H1 (cell line): ENCODE measurements at regions not wholly inside any gene's neighbourhood (a gene's known extent, or its start where the extent isn't known, plus 50 kb on each side); places are given as distances from the start of the nearest gene placed in this dataset.

ENCODE experiments used
- CTCF ChIA-PET: fragments of 300-600 bp; sonication (Branson Sonifier 250); formaldehyde crosslinking; loops from one replicate; lab custom pipeline; 2021; ENCODE audit not compliant: partially characterized antibody; lab: Charles Lee
- POLR2A ChIA-PET: fragments of 300-600 bp; sonication (Branson Sonifier 250); formaldehyde crosslinking; loops from one replicate; lab custom pipeline; 2021; ENCODE audit warnings: inconsistent platforms; ENCODE audit not compliant: partially characterized antibody; lab: Charles Lee
- DNase-seq, 2 experiments: peaks; one replicate each; pipeline versions ENCODE4 v3.0.0 to v3.0.0-alpha.2; 2010 to 2022; ENCODE audit warnings: low spot score in 2 of 2, low read depth in 1 of 2, mixed read lengths in 1 of 2
- FAIRE-seq: peaks from 2 replicates; lab custom pipeline; 2011; peaks lifted over from hg19 to GRCh38; lab: Jason Lieb, UNC
- H2AFZ ChIP-seq: 2 replicates; pipeline ENCODE4 v1.8.1; 2012; ENCODE audit warnings: low read length, inconsistent platforms
- H2AK5ac ChIP-seq: 2 replicates; pipeline ENCODE4 v1.6.1; 2013; ENCODE audit warnings: low read depth, low read length
- H2BK120ac ChIP-seq: replicated peaks from 2 replicates; pipeline ENCODE3; 2013; ENCODE audit warnings: low read depth, low read length, inconsistent platforms
- H2BK12ac ChIP-seq: 2 replicates; pipeline ENCODE4 v1.6.1; 2013; ENCODE audit warnings: low read depth, low read length
- H2BK15ac ChIP-seq: 2 replicates; pipeline ENCODE4 v1.6.1; 2013; ENCODE audit warnings: low read length
- H2BK20ac ChIP-seq: 2 replicates; pipeline ENCODE4 v1.6.1; 2013; ENCODE audit warnings: low read length
- H2BK5ac ChIP-seq: 2 replicates; pipeline ENCODE4 v1.6.1; 2013; ENCODE audit warnings: low read depth, low read length
- H3K14ac ChIP-seq: 2 replicates; pipeline ENCODE4 v1.6.1; 2013; ENCODE audit warnings: inconsistent platforms; ENCODE audit not compliant: insufficient read length
- H3K18ac ChIP-seq: 2 replicates; pipeline ENCODE4 v1.6.1; 2013; ENCODE audit warnings: low read length; ENCODE audit errors: extremely low read depth
- H3K23ac ChIP-seq: 2 replicates; pipeline ENCODE4 v1.6.1; 2013; ENCODE audit warnings: inconsistent platforms; ENCODE audit not compliant: insufficient read length
- H3K23me2 ChIP-seq: 2 replicates; pipeline ENCODE4 v1.6.1; 2013; ENCODE audit warnings: low read depth, low read length
- H3K27ac ChIP-seq: 2 replicates; pipeline ENCODE4 v1.6.1; 2011; ENCODE audit warnings: low read depth, low read length, inconsistent platforms
- H3K27me3 ChIP-seq, 4 experiments: replicated peaks in 1 of 4; 1 replicate in 1 of 4; 2 replicates in 3 of 4; pipeline versions ENCODE4 v1.6.1 to v1.8.1; 2011 to 2013; ENCODE audit warnings: low read length in 3 of 4, mild to moderate bottlenecking in 3 of 4, inconsistent platforms in 2 of 4, mixed read lengths in 2 of 4, moderate library complexity in 1 of 4; ENCODE audit not compliant: control insufficient read depth in 3 of 4, insufficient read depth in 3 of 4; ENCODE audit errors: extremely low read depth in 1 of 4
- H3K36me3 ChIP-seq, 4 experiments: 2 replicates each; pipeline versions ENCODE4 v1.6.1 to v1.8.1; 2011 to 2013; ENCODE audit warnings: mild to moderate bottlenecking in 4 of 4, low read length in 3 of 4, moderate library complexity in 2 of 4, control low read depth in 1 of 4, inconsistent platforms in 1 of 4; ENCODE audit not compliant: insufficient read depth in 4 of 4, control insufficient read depth in 2 of 4
- H3K4ac ChIP-seq: replicated peaks from 2 replicates; pipeline ENCODE3; 2013; ENCODE audit warnings: low read length, low read depth, mixed read lengths, inconsistent platforms; ENCODE audit not compliant: insufficient read length
- H3K4me1 ChIP-seq, 4 experiments: replicated peaks in 1 of 4; 1 replicate in 1 of 4; 2 replicates in 3 of 4; pipeline versions ENCODE4 v1.6.1 to v1.8.1; 2011 to 2013; ENCODE audit warnings: low read length in 3 of 4, inconsistent platforms in 2 of 4, mixed read lengths in 1 of 4; ENCODE audit not compliant: insufficient read depth in 4 of 4, control insufficient read depth in 3 of 4
- H3K4me2 ChIP-seq, 2 experiments: 2 replicates each; pipeline versions ENCODE4 v1.6.1 to v1.8.1; 2011 to 2013; ENCODE audit warnings: low read depth in 2 of 2, low read length in 2 of 2, control low read depth in 1 of 2, inconsistent platforms in 1 of 2, mild to moderate bottlenecking in 1 of 2; ENCODE audit not compliant: insufficient read depth in 1 of 2
- H3K4me3 ChIP-seq, 4 experiments: fragments of 200-600, 300-600 bp in 1 of 4; sonication (generic), shearing (Covaris generic), sonication (Bioruptor Twin) in 1 of 4; 2 replicates each; pipeline versions ENCODE4 v1.5.1 to v1.8.1; 2011 to 2016; ENCODE audit warnings: low read length in 4 of 4, low read depth in 3 of 4, control low read depth in 2 of 4, inconsistent platforms in 2 of 4, mild to moderate bottlenecking in 2 of 4, mixed read lengths in 1 of 4, moderate library complexity in 1 of 4; ENCODE audit not compliant: insufficient read depth in 2 of 4; ENCODE audit errors: extremely low read depth in 1 of 4
- H3K56ac ChIP-seq: replicated peaks from 2 replicates; pipeline ENCODE3; 2013; ENCODE audit warnings: low read depth, mild to moderate bottlenecking, mixed read lengths, low read length, inconsistent platforms; ENCODE audit not compliant: insufficient read length
- H3K79me1 ChIP-seq: 2 replicates; pipeline ENCODE4 v1.6.1; 2013; ENCODE audit warnings: low read depth, low read length, control low read depth
- H3K79me2 ChIP-seq, 2 experiments: 2 replicates each; pipeline versions ENCODE4 v1.6.1 to v1.8.1; 2012 to 2013; ENCODE audit warnings: low read length in 2 of 2, mild to moderate bottlenecking in 2 of 2, inconsistent platforms in 1 of 2; ENCODE audit not compliant: insufficient read depth in 2 of 2, control insufficient read depth in 1 of 2
- H3K9ac ChIP-seq, 4 experiments: replicated peaks in 1 of 4; 1 replicate in 1 of 4; 2 replicates in 3 of 4; pipeline versions ENCODE4 v1.6.1 to v1.8.1; 2011 to 2013; ENCODE audit warnings: low read depth in 3 of 4, low read length in 3 of 4, control low read depth in 2 of 4, mild to moderate bottlenecking in 2 of 4, moderate library complexity in 2 of 4, inconsistent platforms in 1 of 4; ENCODE audit errors: extremely low read depth in 1 of 4
- H3K9me3 ChIP-seq, 2 experiments: 2 replicates each; pipeline versions ENCODE4 v1.6.1 to v1.8.1; 2012 to 2013; ENCODE audit warnings: mild to moderate bottlenecking in 2 of 2, moderate library complexity in 2 of 2, control low read depth in 1 of 2, inconsistent platforms in 1 of 2, low read depth in 1 of 2, low read length in 1 of 2, mixed read lengths in 1 of 2; ENCODE audit not compliant: insufficient read depth in 2 of 2
- H4K20me1 ChIP-seq, 2 experiments: replicated peaks in 1 of 2; 2 replicates each; pipeline versions ENCODE3 to v1.8.1; 2011 to 2013; ENCODE audit warnings: inconsistent platforms in 2 of 2, low read length in 2 of 2, mild to moderate bottlenecking in 1 of 2; ENCODE audit not compliant: insufficient read depth in 2 of 2, control insufficient read depth in 1 of 2
- H4K5ac ChIP-seq: 2 replicates; pipeline ENCODE4 v1.6.1; 2013; ENCODE audit warnings: low read length, low read depth, mixed read lengths, inconsistent platforms; ENCODE audit not compliant: insufficient read length
- H4K8ac ChIP-seq: 2 replicates; pipeline ENCODE4 v1.8.0; 2013; ENCODE audit warnings: mild to moderate bottlenecking, moderate library complexity, low read length, inconsistent platforms; ENCODE audit not compliant: insufficient read depth; ENCODE audit errors: extremely low read depth
- H4K91ac ChIP-seq: replicated peaks from 2 replicates; pipeline ENCODE3; 2013; ENCODE audit warnings: low read length, mixed read lengths, inconsistent platforms; ENCODE audit not compliant: insufficient read length
- BCL11A ChIP-seq, 2 experiments: IDR thresholded peaks; one replicate each; pipeline ENCODE4 v1.6.1; 2011; ENCODE audit warnings: low read depth in 2 of 2, low read length in 2 of 2, mild to moderate bottlenecking in 2 of 2
- CTBP2 ChIP-seq: IDR thresholded peaks from 2 replicates; pipeline ENCODE4 v1.7.0; 2011; ENCODE audit warnings: borderline replicate concordance, mild to moderate bottlenecking, moderate library complexity, mixed read lengths, low read length; ENCODE audit not compliant: insufficient read depth, insufficient read length
- EGR1 ChIP-seq: IDR thresholded peaks from 2 replicates; pipeline ENCODE4 v1.6.1; 2011; ENCODE audit warnings: low read depth, low read length, borderline replicate concordance
- GTF2F1 ChIP-seq: IDR thresholded peaks from 2 replicates; pipeline ENCODE4 v1.6.1; 2012; ENCODE audit warnings: low read depth, low read length, improper control_type of control experiment, borderline replicate concordance
- HDAC2 ChIP-seq, 2 experiments: fragments of 300-600 bp in 1 of 2; sonication (generic) in 1 of 2; IDR thresholded peaks; 2 replicates each; pipeline ENCODE4 v1.6.1; 2011 to 2012; ENCODE audit warnings: low read depth in 2 of 2, low read length in 2 of 2, mild to moderate bottlenecking in 2 of 2, moderate library complexity in 2 of 2, borderline replicate concordance in 1 of 2, inconsistent platforms in 1 of 2
- KDM4A ChIP-seq: IDR thresholded peaks from one replicate; pipeline ENCODE4 v1.7.1; 2012; ENCODE audit warnings: low read depth, mild to moderate bottlenecking, moderate library complexity, low read length, inconsistent platforms; ENCODE audit not compliant: severe bottlenecking
- KDM5A ChIP-seq: fragments of 200-600 bp; IDR thresholded peaks from 2 replicates; pipeline ENCODE4 v1.7.1; 2012; ENCODE audit warnings: mild to moderate bottlenecking, low read length, inconsistent platforms, mixed read lengths
- MAFK ChIP-seq: IDR thresholded peaks from 2 replicates; pipeline ENCODE4 v1.6.1; 2012; ENCODE audit warnings: low read depth, mild to moderate bottlenecking, improper control_type of control experiment, low read length
- MAX ChIP-seq: IDR thresholded peaks from 2 replicates; pipeline ENCODE4 v1.6.1; 2012; ENCODE audit warnings: inconsistent platforms
- RXRA ChIP-seq: IDR thresholded peaks from 2 replicates; pipeline ENCODE4 v1.6.1; 2011; ENCODE audit warnings: low read depth, mild to moderate bottlenecking, low read length, moderate library complexity; ENCODE audit not compliant: insufficient read depth
- SIN3A ChIP-seq, 2 experiments: IDR thresholded peaks in 1 of 2; conservative IDR thresholded peaks in 1 of 2; 2 replicates each; pipeline ENCODE4 v1.6.1; 2011 to 2012; ENCODE audit warnings: low read length in 2 of 2, improper control_type of control experiment in 1 of 2, low read depth in 1 of 2, mild to moderate bottlenecking in 1 of 2
- SIRT6 ChIP-seq: IDR thresholded peaks from one replicate; pipeline ENCODE4 v1.7.1; 2012; ENCODE audit warnings: low read length, inconsistent platforms
- TEAD4 ChIP-seq: IDR thresholded peaks from 2 replicates; pipeline ENCODE4 v1.6.1; 2012; ENCODE audit warnings: low read depth, low read length, inconsistent platforms, mixed read lengths
- YY1 ChIP-seq: IDR thresholded peaks from 2 replicates; pipeline ENCODE4 v1.6.1; 2011; ENCODE audit warnings: low read depth, mild to moderate bottlenecking, low read length

DNA sequence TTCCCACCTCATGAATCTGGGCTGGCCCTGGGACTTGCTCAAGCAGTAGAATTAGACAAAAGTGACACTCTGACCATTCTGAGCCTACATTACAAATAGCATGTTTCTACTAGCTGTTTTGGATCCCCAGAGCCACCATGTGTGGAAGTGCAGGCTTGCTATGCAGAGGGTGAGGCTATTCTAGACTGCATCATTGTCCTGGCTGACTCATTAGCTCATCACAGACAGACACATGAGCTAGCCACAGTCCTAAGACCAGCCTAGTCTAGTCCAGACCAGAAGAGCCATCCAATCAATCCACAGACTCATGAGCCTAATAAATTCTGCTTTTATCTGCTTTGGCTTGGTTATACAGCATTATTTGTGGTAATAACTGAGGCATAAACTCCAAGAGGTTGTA lies 351.9 kb downstream of the PRELID2 start:
- DNase-seq (no peak), FAIRE-seq (no peak)
- no peak overlapping the region for H2BK12ac ChIP-seq
- no peak overlapping the region for H3K4me2 ChIP-seq
- no peak overlapping the region for H2AK5ac ChIP-seq
- no peak overlapping the region for H3K56ac ChIP-seq
- TF ChIP-seq YY1 (no peak), HDAC2 (IDR thresholded peaks at IDR 0.05; ENCODE audit: borderline replicate concordance in 1 of 2, low read depth in 2 of 2, low read length in 2 of 2) (no peak), RXRA (no peak), BCL11A (IDR thresholded peaks at IDR 0.05; ENCODE audit: low read depth in 2 of 2, low read length in 2 of 2) (no peak), MAX (no peak), GTF2F1 (no peak), TEAD4 (no peak), KDM4A (no peak), MAFK (no peak), CTBP2 (no peak), SIRT6 (no peak), SIN3A (conservative IDR thresholded peaks at IDR 0.05 in 1 of 2, IDR thresholded peaks at IDR 0.05 in 1 of 2; ENCODE audit: low read depth in 1 of 2, low read length in 2 of 2) (no peak), KDM5A (no peak), EGR1 (no peak)
- no peak overlapping the region for H2BK20ac ChIP-seq
- ChIA-PET POLR2A (no interaction called here), CTCF (no interaction called here)
- H3K23ac ChIP-seq: no peak overlapping the region
- no peaks in the 10 kb centered on the region for H3K9me3 ChIP-seq
- H3K4me3 ChIP-seq: no peak overlapping the region
- H2AFZ ChIP-seq: no peak overlapping the region
- no peaks in the 10 kb centered on the region for H3K79me1 ChIP-seq
- H2BK5ac ChIP-seq: no peak overlapping the region
- H4K91ac ChIP-seq: no peak overlapping the region
- H4K5ac ChIP-seq: no peak overlapping the region
- H2BK15ac ChIP-seq: no peak overlapping the region
- H4K8ac ChIP-seq: no peak overlapping the region
- no peaks in the 10 kb centered on the region for H3K27me3 ChIP-seq
- no peaks in the 10 kb centered on the region for H3K4me1 ChIP-seq
- no peak overlapping the region for H2BK120ac ChIP-seq
- H3K4ac ChIP-seq: no peak overlapping the region
- no peaks in the 10 kb centered on the region for H3K23me2 ChIP-seq
- no peaks in the 10 kb centered on the region for H4K20me1 ChIP-seq
- H3K27ac ChIP-seq: no peak overlapping the region
- no peak overlapping the region for H3K14ac ChIP-seq
- no peaks in the 10 kb centered on the region for H3K79me2 ChIP-seq
- no peaks in the 10 kb centered on the region for H3K36me3 ChIP-seq
- H3K9ac ChIP-seq: no peak overlapping the region
- no peak overlapping the region for H3K18ac ChIP-seq
